Smooth muscle cell (in vitro differentiated cells): ENCODE measurements at regions not wholly inside any gene's neighbourhood (a gene's known extent, or its start where the extent isn't known, plus 50 kb on each side); places are given as distances from the start of the nearest gene placed in this dataset.
A peak's percentile ranks its signal among the peaks of the same experiment; 100 is the strongest.
"Not testable (repeated sequence)": the region's sequence is repeated elsewhere in the genome, so short reads cannot be mapped to it uniquely, and the experiment has no call there.

Source experiments
- DNase-seq: peaks from one replicate; lab custom pipeline; 2025; ENCODE audit not compliant: unreplicated experiment; lab: John Stamatoyannopoulos, UW
- H2AFZ ChIP-seq: fragments of 200-600 bp; sonication (generic); 2 replicates; pipeline ENCODE4 v1.6.0; 2016; ENCODE audit warnings: antibody characterized with exemption, low read depth, mild to moderate bottlenecking
- H3F3A ChIP-seq: fragments of 200-600 bp; sonication (generic); 2 replicates; pipeline ENCODE4 v1.6.0; 2017; ENCODE audit warnings: antibody characterized with exemption, low read depth
- H3K27ac ChIP-seq: fragments of 200-600 bp; sonication (generic); 2 replicates; pipeline ENCODE4 v1.5.1; 2016; ENCODE audit warnings: low read depth, mild to moderate bottlenecking
- H3K27me3 ChIP-seq: fragments of 200-600 bp; sonication (generic); 2 replicates; pipeline ENCODE4 v1.6.1; 2016; ENCODE audit warnings: low read depth, mild to moderate bottlenecking
- H3K36me3 ChIP-seq: fragments of 200-600 bp; sonication (generic); 2 replicates; pipeline ENCODE4 v1.5.1; 2016; ENCODE audit warnings: low read depth
- H3K4me1 ChIP-seq: fragments of 200-600 bp; sonication (generic); 2 replicates; pipeline ENCODE4 v1.5.1; 2016; ENCODE audit warnings: low read depth
- H3K4me2 ChIP-seq: fragments of 200-600 bp; sonication (generic); 2 replicates; pipeline ENCODE4 v1.6.0; 2016; ENCODE audit warnings: mild to moderate bottlenecking
- H3K4me3 ChIP-seq: fragments of 200-600 bp; sonication (generic); 2 replicates; pipeline ENCODE4 v1.5.1; 2016; ENCODE audit warnings: mild to moderate bottlenecking
- H3K79me2 ChIP-seq: fragments of 200-600 bp; sonication (generic); 2 replicates; pipeline ENCODE4 v1.6.0; 2016; ENCODE audit warnings: low read depth, mild to moderate bottlenecking
- H3K9ac ChIP-seq: fragments of 200-600 bp; sonication (generic); 2 replicates; pipeline ENCODE4 v1.6.0; 2016; ENCODE audit warnings: low read depth
- H3K9me3 ChIP-seq: fragments of 200-600 bp; sonication (generic); replicated peaks from 2 replicates; pipeline ENCODE4 v1.5.1; 2016; ENCODE audit warnings: low read depth
- H4K20me1 ChIP-seq: fragments of 200-600 bp; sonication (generic); 2 replicates; pipeline ENCODE4 v1.6.0; 2016; ENCODE audit warnings: low read depth
- WGBS: methylation state at CpG from one replicate; pipeline ENCODE4 v1.1.7; 2016; ENCODE audit warnings: low lambda C conversion rate; 5-methylcytosine and 5-hydroxymethylcytosine counted together
- TF ChIP-seq, protein P1 (sequence below): fragments of 200-600 bp; sonication (generic); IDR thresholded peaks from 2 replicates; pipeline ENCODE4 v1.5.1; 2017; ENCODE audit warnings: borderline replicate concordance, mild to moderate bottlenecking, antibody characterized with exemption; ENCODE audit not compliant: insufficient read depth, poor library complexity, severe bottlenecking

DNA sequence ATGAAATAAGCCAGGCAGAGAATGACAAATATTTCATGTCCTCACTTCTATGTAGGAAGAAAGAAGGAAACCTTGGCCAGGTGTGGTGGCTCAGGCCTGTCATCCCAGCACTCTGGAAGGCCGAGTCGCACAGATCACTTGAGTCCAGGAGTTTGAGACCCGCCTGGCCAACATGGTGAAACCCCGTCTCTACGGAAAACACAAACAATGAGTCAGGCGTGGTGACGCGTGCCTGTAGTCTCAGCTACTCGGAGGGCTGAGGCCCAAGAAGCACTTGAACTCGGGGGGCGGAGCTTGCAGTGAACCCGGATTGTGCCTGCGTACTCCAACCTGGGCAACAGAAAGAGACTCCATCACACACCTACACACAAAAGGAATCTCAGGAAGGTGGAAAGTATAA is 80.5 kb upstream of the HMX1 start:
- H3F3A ChIP-seq, DNase-seq, H2AFZ ChIP-seq, H3K27me3 ChIP-seq, H3K79me2 ChIP-seq, H3K9me3 ChIP-seq, H3K27ac ChIP-seq, H3K4me3 ChIP-seq, H3K4me1 ChIP-seq, H3K9ac ChIP-seq, H4K20me1 ChIP-seq, H3K4me2 ChIP-seq, H3K36me3 ChIP-seq: not testable (repeated sequence)
- 83% methylated on average over 13 of the region's 13 CpGs for WGBS

DNA sequence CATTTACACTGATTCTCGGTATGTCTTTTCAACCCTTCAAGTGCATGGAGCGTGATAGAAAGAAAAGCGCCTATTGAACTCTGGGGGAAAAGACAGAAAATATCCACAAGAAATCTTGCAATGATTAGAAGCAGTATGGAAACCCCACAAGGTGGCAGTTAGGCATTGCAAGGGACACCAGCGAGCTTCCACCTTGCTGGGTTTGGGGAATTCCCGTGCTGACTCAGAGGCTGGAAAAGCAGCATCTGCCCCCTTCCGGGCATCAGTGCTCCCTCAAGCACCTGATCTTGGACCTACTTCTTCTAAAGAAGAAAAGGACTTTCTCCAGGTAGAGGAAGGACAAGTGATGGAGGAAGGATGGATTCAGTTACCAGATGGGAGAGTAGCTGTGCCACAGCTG is 73.9 kb upstream of the HMX1 start:
- WGBS: 80% methylated on average over 6 of the region's 6 CpGs
- not testable (repeated sequence) for H3K9ac ChIP-seq, H2AFZ ChIP-seq, H3K4me2 ChIP-seq, H3K27ac ChIP-seq, H4K20me1 ChIP-seq, H3K9me3 ChIP-seq, H3K27me3 ChIP-seq, H3K36me3 ChIP-seq, H3K4me1 ChIP-seq, H3K79me2 ChIP-seq, DNase-seq, H3F3A ChIP-seq, H3K4me3 ChIP-seq

DNA sequence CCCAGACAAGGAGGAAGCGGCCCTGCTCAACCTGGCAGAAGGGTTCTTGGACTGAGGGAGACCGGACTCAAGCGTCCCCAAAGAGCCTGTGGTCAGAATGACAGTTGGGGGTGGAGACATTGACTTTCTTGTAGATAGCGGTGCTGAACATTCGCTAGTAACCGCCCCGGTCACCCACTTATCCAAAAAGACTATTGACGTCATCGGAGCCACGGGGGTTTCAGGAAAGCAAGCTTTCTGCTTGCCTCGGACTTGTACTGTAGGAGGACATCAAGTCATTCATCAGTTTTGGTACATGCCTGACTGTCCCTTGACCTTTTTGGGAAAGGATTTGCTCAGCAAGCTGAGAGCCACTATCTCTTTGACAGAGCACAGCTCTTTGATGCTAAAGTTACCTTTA is 71.7 kb upstream of the HMX1 start:
- H2AFZ ChIP-seq, H3K4me3 ChIP-seq, H3K4me2 ChIP-seq, DNase-seq, H3K9me3 ChIP-seq, H3K27ac ChIP-seq, H3K27me3 ChIP-seq, H4K20me1 ChIP-seq, H3K4me1 ChIP-seq, H3K79me2 ChIP-seq, H3F3A ChIP-seq, H3K36me3 ChIP-seq, H3K9ac ChIP-seq: not testable (repeated sequence)
- WGBS: 86% methylated on average over 11 of the region's 11 CpGs

DNA sequence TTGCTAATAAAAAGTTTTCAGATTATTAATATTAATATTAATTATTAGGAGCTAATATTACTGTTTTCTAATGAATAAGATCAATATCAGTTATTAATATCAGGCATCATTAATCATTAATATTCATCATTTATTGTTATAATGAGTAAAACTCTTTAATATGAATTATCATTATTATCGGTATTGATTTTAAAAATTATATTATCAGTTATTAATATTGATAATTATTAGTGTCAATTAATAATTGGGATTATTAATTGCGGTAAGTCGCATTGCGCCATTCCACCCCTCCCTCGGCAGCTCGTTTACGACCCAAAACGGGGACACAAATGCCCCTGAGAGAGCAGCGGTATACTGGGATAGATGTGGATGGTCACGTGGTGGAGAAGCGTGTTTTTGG is 70.4 kb upstream of the HMX1 start:
- H3K27ac ChIP-seq, H3K4me2 ChIP-seq, H3K4me3 ChIP-seq, H3K36me3 ChIP-seq, H4K20me1 ChIP-seq, H3K9ac ChIP-seq, H3K27me3 ChIP-seq, DNase-seq, H3K79me2 ChIP-seq, H3K9me3 ChIP-seq, H2AFZ ChIP-seq, H3K4me1 ChIP-seq, H3F3A ChIP-seq: not testable (repeated sequence)
- whole genome bisulfite sequencing: 93% methylated on average over 11 of the region's 11 CpGs

DNA sequence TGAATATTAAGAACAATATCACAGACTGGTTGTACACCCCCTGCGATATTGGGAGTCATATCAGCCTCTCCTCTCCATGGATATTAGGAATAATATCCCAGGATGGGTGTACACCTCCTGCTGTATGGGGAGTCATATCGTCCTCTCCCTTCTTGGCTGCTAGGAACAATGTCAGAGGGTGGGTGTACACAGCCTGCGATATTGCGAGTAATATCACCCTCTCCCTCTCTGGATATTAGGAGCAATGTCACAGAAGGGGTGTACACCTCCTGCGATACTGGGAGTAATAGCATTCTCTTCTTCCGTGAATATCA is 69.8 kb upstream of the HMX1 start:
- H3K4me3 ChIP-seq, H3K9me3 ChIP-seq, H3K79me2 ChIP-seq, H2AFZ ChIP-seq, H3K36me3 ChIP-seq, H3F3A ChIP-seq, H3K4me2 ChIP-seq, H3K27ac ChIP-seq, H4K20me1 ChIP-seq, H3K4me1 ChIP-seq, DNase-seq, H3K27me3 ChIP-seq, H3K9ac ChIP-seq: not testable (repeated sequence)
- 85% methylated on average over 6 of the region's 6 CpGs for WGBS

DNA sequence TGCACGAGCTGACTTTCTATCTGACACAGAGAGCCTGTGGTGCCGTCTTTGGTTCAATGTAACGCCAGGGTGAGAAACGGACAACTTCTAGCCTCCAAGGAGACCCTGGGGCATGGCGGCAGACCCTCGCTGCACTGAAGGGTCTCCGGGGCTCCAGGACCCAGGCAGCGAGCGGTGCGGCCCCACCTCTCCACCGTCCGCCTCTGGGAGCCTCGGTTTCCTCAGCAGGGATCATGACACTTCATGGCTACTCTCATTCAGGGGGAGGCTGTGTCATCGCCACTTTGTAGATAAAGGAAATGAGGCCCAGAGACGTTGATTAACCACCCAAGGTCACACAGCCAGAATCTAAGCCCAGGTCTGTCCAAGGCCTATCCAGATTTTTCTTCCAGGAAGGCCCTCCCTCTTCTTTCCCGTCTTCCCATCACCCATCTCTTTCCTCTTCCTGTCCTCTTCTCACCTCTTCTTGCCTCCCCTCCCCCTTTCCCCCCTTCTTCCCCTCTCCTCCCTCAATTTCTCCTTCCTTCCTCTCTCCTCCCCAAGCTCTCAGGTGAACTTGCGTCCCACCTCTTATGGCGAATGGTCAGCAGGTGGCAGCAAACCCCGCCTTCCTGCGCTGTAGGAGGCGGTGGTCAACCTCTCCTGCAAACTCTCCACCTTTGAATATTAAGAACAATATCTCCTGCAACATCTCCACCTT is 69.3 kb upstream of the HMX1 start:
- H3K27ac ChIP-seq: no peak overlapping the region
- H2AFZ ChIP-seq: no peak overlapping the region
- H3K9me3 ChIP-seq: no peaks in the 10 kb centered on the region
- TF ChIP-seq, protein P1, sequence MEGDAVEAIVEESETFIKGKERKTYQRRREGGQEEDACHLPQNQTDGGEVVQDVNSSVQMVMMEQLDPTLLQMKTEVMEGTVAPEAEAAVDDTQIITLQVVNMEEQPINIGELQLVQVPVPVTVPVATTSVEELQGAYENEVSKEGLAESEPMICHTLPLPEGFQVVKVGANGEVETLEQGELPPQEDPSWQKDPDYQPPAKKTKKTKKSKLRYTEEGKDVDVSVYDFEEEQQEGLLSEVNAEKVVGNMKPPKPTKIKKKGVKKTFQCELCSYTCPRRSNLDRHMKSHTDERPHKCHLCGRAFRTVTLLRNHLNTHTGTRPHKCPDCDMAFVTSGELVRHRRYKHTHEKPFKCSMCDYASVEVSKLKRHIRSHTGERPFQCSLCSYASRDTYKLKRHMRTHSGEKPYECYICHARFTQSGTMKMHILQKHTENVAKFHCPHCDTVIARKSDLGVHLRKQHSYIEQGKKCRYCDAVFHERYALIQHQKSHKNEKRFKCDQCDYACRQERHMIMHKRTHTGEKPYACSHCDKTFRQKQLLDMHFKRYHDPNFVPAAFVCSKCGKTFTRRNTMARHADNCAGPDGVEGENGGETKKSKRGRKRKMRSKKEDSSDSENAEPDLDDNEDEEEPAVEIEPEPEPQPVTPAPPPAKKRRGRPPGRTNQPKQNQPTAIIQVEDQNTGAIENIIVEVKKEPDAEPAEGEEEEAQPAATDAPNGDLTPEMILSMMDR: peak; percentile 25
- no peaks in the 10 kb centered on the region for H3K27me3 ChIP-seq
- H3F3A ChIP-seq: no peaks in the 10 kb centered on the region
- H3K9ac ChIP-seq: no peak overlapping the region
- H3K79me2 ChIP-seq: no peaks in the 10 kb centered on the region
- H3K4me3 ChIP-seq: no peak overlapping the region
- H3K4me2 ChIP-seq: no peak overlapping the region
- H3K36me3 ChIP-seq: no peaks in the 10 kb centered on the region
- WGBS: 81% methylated on average over 19 of the region's 21 CpGs
- DNase-seq: no peak
- H4K20me1 ChIP-seq: no peaks in the 10 kb centered on the region
- no peaks in the 10 kb centered on the region for H3K4me1 ChIP-seq
